NT2/D1 (cell line): ENCODE measurements at regions not wholly inside any gene's neighbourhood (a gene's known extent, or its start where the extent isn't known, plus 50 kb on each side); places are given as distances from the start of the nearest gene placed in this dataset.

ENCODE experiments used
- DNase-seq: peaks from one replicate; pipeline ENCODE4 v3.0.0-alpha.2; 2011; ENCODE audit warnings: low read depth, low spot score
- H3K27me3 ChIP-seq: 2 replicates; pipeline ENCODE4 v1.6.0; 2011; ENCODE audit warnings: mild to moderate bottlenecking; ENCODE audit not compliant: insufficient read length, insufficient read depth
- H3K36me3 ChIP-seq: 2 replicates; pipeline ENCODE4 v1.6.1; 2011; ENCODE audit warnings: mild to moderate bottlenecking, low read length, mixed read lengths; ENCODE audit not compliant: insufficient read depth, insufficient read length
- H3K4me1 ChIP-seq: 2 replicates; pipeline ENCODE4 v1.5.1; 2011; ENCODE audit not compliant: insufficient read depth, insufficient read length
- H3K4me3 ChIP-seq: 2 replicates; pipeline ENCODE4 v1.5.1; 2011; ENCODE audit warnings: low read depth; ENCODE audit not compliant: insufficient read length
- H3K9ac ChIP-seq: 2 replicates; pipeline ENCODE4 v1.6.0; 2011; ENCODE audit warnings: low read depth; ENCODE audit not compliant: insufficient read length
- H3K9me3 ChIP-seq: 2 replicates; pipeline ENCODE4 v1.5.1; 2011; ENCODE audit warnings: mild to moderate bottlenecking, low read length; ENCODE audit not compliant: insufficient read depth
- SUZ12 ChIP-seq: IDR thresholded peaks from 2 replicates; pipeline ENCODE4 v1.6.1; 2011; ENCODE audit not compliant: insufficient read length, insufficient read depth; ENCODE audit errors: extremely low read depth
- YY1 ChIP-seq: IDR thresholded peaks from 2 replicates; pipeline ENCODE4 v1.6.1; 2011; ENCODE audit not compliant: insufficient read length, insufficient read depth
- ZNF274 ChIP-seq: IDR thresholded peaks from 2 replicates; pipeline ENCODE4 v1.6.1; 2011; ENCODE audit warnings: mild to moderate bottlenecking, low read depth, low read length

GRCh38 chr11:93067881-93068390 is 98.5 kb downstream of the MTNR1B start:
- TF ChIP-seq SUZ12, result no peak
- TF ChIP-seq ZNF274, result no peak
- no peak for TF ChIP-seq YY1
- no peak for DNase-seq
- H3K4me3 ChIP-seq, result no peak overlapping the region
- no peak overlapping the region for H3K9ac ChIP-seq
- no peaks in the 10 kb centered on the region for H3K36me3 ChIP-seq
- H3K27me3 ChIP-seq, result no peaks in the 10 kb centered on the region
- H3K9me3 ChIP-seq, result peaks cover 11% of the 10 kb centered on the region; the same call in 1 of the 2 replicates
- no peaks in the 10 kb centered on the region for H3K4me1 ChIP-seq

- no peaks in the 10 kb centered on the region for H3K4me1 ChIP-seq
These were observed 102.9 kb downstream of the MTNR1B start for GRCh38 chr11:93072229-93072914.

GRCh38 chr11:93073026-93073425 is 103.6 kb downstream of the MTNR1B start:
- no peaks in the 10 kb centered on the region for H3K36me3 ChIP-seq
- peaks cover 11% of the 10 kb centered on the region; the same call in 1 of the 2 replicates for H3K9me3 ChIP-seq
- no peaks in the 10 kb centered on the region for H3K4me1 ChIP-seq
- TF ChIP-seq ZNF274 (no peak), YY1 (no peak), SUZ12 (no peak)
- H3K4me3 ChIP-seq, result no peak overlapping the region
- peak overlapping the region; percentile 68 for H3K9ac ChIP-seq
- DNase-seq, result no peak
- H3K27me3 ChIP-seq, result no peaks in the 10 kb centered on the region

More at GRCh38 chr11:93072229-93072914, 102.9 kb downstream of the MTNR1B start:
- no peak for TF ChIP-seq YY1
- Histone ChIP-seq H3K4me3 (no peak overlapping the region), H3K9me3 (peaks cover 11% of the 10 kb centered on the region; the same call in 1 of the 2 replicates), H3K9ac (no peak overlapping the region), H3K36me3 (no peaks in the 10 kb centered on the region), H3K27me3 (no peaks in the 10 kb centered on the region)
- DNase-seq, result peak; percentile 86

GRCh38 chr11:93073508-93074280 is 104.2 kb downstream of the MTNR1B start:
- H3K9ac ChIP-seq, result no peak overlapping the region
- H3K9me3 ChIP-seq, result peaks cover 11% of the 10 kb centered on the region; the same call in 1 of the 2 replicates
- no peaks in the 10 kb centered on the region for H3K36me3 ChIP-seq
- no peak overlapping the region for H3K4me3 ChIP-seq
- H3K27me3 ChIP-seq, result no peaks in the 10 kb centered on the region
- no peak for DNase-seq
- H3K4me1 ChIP-seq, result no peaks in the 10 kb centered on the region
- TF ChIP-seq YY1 (no peak), ZNF274 (no peak), SUZ12 (no peak)

- H3K36me3 ChIP-seq, result no peaks in the 10 kb centered on the region
- no peak for TF ChIP-seq SUZ12
- TF ChIP-seq ZNF274, result no peak
- no peak for TF ChIP-seq YY1
These were observed 104.9 kb downstream of the MTNR1B start for GRCh38 chr11:93074352-93074751.

GRCh38 chr11:93075782-93076181 is 106.3 kb downstream of the MTNR1B start:
- TF ChIP-seq ZNF274, result no peak
- TF ChIP-seq SUZ12, result no peak
- no peak for TF ChIP-seq YY1
- no peaks in the 10 kb centered on the region for H3K36me3 ChIP-seq
- DNase-seq, result no peak
- H3K9ac ChIP-seq, result no peak overlapping the region
- peaks cover 5% of the 10 kb centered on the region; the same call in 1 of the 2 replicates for H3K9me3 ChIP-seq
- H3K27me3 ChIP-seq, result no peaks in the 10 kb centered on the region
- no peak overlapping the region for H3K4me3 ChIP-seq
- H3K4me1 ChIP-seq, result no peaks in the 10 kb centered on the region

More at GRCh38 chr11:93074352-93074751, 104.9 kb downstream of the MTNR1B start:
- no peak overlapping the region for H3K9ac ChIP-seq
- no peak overlapping the region for H3K4me3 ChIP-seq
- H3K27me3 ChIP-seq, result no peaks in the 10 kb centered on the region
- H3K9me3 ChIP-seq, result peaks cover 11% of the 10 kb centered on the region; the same call in 1 of the 2 replicates
- H3K4me1 ChIP-seq, result no peaks in the 10 kb centered on the region
- DNase-seq, result no peak
